ENCODE measurements at regions not wholly inside any gene's neighbourhood (a gene's known extent, or its start where the extent isn't known, plus 50 kb on each side); places are given as distances from the start of the nearest gene placed in this dataset.

- no peak overlapping the region for H3K4me3 ChIP-seq (ENCODE audit: low read depth, low read length)
- ChIA-PET CTCF (interaction anchor here (0.6 kb wide), 1 partner anchor 41 kb away, joined by 3 read pairs; no protein-coding TSS in a partner anchor), POLR2A (no interaction called here)
- no peaks in the 10 kb centered on the region for H3K27me3 ChIP-seq (ENCODE audit: control insufficient read depth, insufficient read depth, low read length)
- no peak for TF ChIP-seq CTCF (IDR thresholded peaks at IDR 0.05; ENCODE audit: low read depth, low read length)
- no peak for DNase-seq (ENCODE audit: low read depth, low spot score)
- no peaks in the 10 kb centered on the region for H3K9me3 ChIP-seq (ENCODE audit: control insufficient read depth, insufficient read depth, low read length)
- no peak overlapping the region for H3K27ac ChIP-seq (ENCODE audit: low read depth, low read length)
Observed at GRCh38 chr7:118298771-118299170, 74.3 kb downstream of the ANKRD7 start.

- POLR2A ChIA-PET, result no interaction called here
- DNase-seq (ENCODE audit: low read depth, low spot score), result no peak
- CTCF ChIA-PET, result no interaction called here
- no peak for TF ChIP-seq CTCF (IDR thresholded peaks at IDR 0.05; ENCODE audit: low read depth, low read length)
- H3K4me3 ChIP-seq (ENCODE audit: low read depth, low read length), result no peak overlapping the region
- no peak overlapping the region for H3K27ac ChIP-seq (ENCODE audit: low read depth, low read length)
- no peaks in the 10 kb centered on the region for H3K27me3 ChIP-seq (ENCODE audit: control insufficient read depth, insufficient read depth, low read length)
- H3K9me3 ChIP-seq (ENCODE audit: control insufficient read depth, insufficient read depth, low read length), result no peaks in the 10 kb centered on the region
Observed at GRCh38 chr7:118300177-118300576, 75.7 kb downstream of the ANKRD7 start.

GRCh38 chr7:118304100-118304499 is 79.6 kb downstream of the ANKRD7 start:
- H3K4me3 ChIP-seq (ENCODE audit: low read depth, low read length), result no peak overlapping the region
- ChIA-PET CTCF (no interaction called here), POLR2A (no interaction called here)
- no peak for DNase-seq (ENCODE audit: low read depth, low spot score)
- H3K9me3 ChIP-seq (ENCODE audit: control insufficient read depth, insufficient read depth, low read length), result no peaks in the 10 kb centered on the region
- no peak overlapping the region for H3K27ac ChIP-seq (ENCODE audit: low read depth, low read length)
- TF ChIP-seq CTCF (IDR thresholded peaks at IDR 0.05; ENCODE audit: low read depth, low read length), result no peak
- no peaks in the 10 kb centered on the region for H3K27me3 ChIP-seq (ENCODE audit: control insufficient read depth, insufficient read depth, low read length)

- Histone ChIP-seq H3K4me3 (ENCODE audit: low read depth, low read length) (no peak overlapping the region), H3K27me3 (ENCODE audit: control insufficient read depth, insufficient read depth, low read length) (no peaks in the 10 kb centered on the region), H3K9me3 (ENCODE audit: control insufficient read depth, insufficient read depth, low read length) (no peaks in the 10 kb centered on the region), H3K27ac (ENCODE audit: low read depth, low read length) (no peak overlapping the region)
- no peak for TF ChIP-seq CTCF (IDR thresholded peaks at IDR 0.05; ENCODE audit: low read depth, low read length)
- POLR2A ChIA-PET, result no interaction called here
- CTCF ChIA-PET, result no interaction called here
- peak; percentile 20 for DNase-seq (ENCODE audit: low read depth, low spot score)
Observed at GRCh38 chr7:118305671-118306070, 81.2 kb downstream of the ANKRD7 start.

GRCh38 chr7:118306771-118307170 is 82.3 kb downstream of the ANKRD7 start:
- Histone ChIP-seq H3K27me3 (ENCODE audit: control insufficient read depth, insufficient read depth, low read length) (no peaks in the 10 kb centered on the region), H3K4me3 (ENCODE audit: low read depth, low read length) (no peak overlapping the region), H3K9me3 (ENCODE audit: control insufficient read depth, insufficient read depth, low read length) (no peaks in the 10 kb centered on the region), H3K27ac (ENCODE audit: low read depth, low read length) (no peak overlapping the region)
- no peak for DNase-seq (ENCODE audit: low read depth, low spot score)
- ChIA-PET CTCF (no interaction called here), POLR2A (no interaction called here)
- TF ChIP-seq CTCF (IDR thresholded peaks at IDR 0.05; ENCODE audit: low read depth, low read length), result no peak

Measured in AG04450 (cell line).